ENCODE measurements at regions not wholly inside any gene's neighbourhood (a gene's known extent, or its start where the extent isn't known, plus 50 kb on each side); places are given as distances from the start of the nearest gene placed in this dataset.
"Not testable (repeated sequence)": the region's sequence is repeated elsewhere in the genome, so short reads cannot be mapped to it uniquely, and the experiment has no call there.

DNA sequence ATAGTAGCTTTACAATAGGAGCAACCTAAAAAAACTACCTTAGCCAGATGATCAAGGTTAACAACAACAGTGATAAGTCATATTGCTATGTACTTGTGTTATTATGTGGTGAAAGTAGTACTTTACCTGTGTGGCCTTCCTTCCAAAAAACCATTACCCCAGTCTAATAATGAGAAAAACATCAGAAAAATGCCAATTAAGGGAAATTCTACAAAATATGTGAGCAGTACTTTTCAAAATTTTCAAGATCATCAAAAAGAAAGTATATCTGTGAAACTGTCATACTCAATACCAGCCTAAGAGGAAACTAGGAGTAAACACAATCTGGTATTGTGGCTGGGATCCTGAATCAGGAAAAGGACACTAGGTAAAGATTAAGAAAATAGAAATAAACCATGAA, 165.3 kb upstream of the PKP2 start:
- no peak for ATAC-seq (replicated peaks in 1 of 4)
- POLR2A ChIA-PET = no interaction called here

DNA sequence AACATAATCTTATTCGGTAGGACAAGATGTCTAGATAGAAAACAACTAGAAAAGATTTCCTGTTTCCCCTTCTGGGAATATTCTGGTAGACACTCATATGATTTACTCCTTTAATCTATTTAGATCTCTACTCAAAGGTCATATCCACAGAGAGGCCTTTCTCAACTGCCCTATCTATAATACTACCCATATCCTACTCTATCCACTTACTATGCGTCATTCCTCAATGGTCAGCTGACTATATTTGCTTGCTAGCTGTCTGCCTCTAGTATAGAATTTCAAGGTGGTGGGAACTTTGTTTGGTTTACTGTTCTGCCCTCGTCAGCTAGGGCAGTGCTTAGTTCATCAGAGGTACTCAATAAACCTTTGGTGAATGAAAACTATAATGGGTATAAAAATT, 157.8 kb upstream of the PKP2 start:
- ATAC-seq (replicated peaks in 1 of 4) (no peak), DNase-seq (no peak)
- Mint-ChIP-seq H3K36me3 (no peaks in the 10 kb centered on the region), H3K27ac (no peak overlapping the region), H3K9me3 (peaks cover 0 to 4% (median 0%) of the 10 kb centered on the region in 3 donors), H3K27me3 (peaks cover 0 to 4% of the 10 kb centered on the region in 2 donors), H3K4me3 (no peak overlapping the region), H3K4me1 (no peaks in the 10 kb centered on the region)
- Histone ChIP-seq H3K36me3 (ENCODE audit: control insufficient read depth in 2 of 2, extremely low read depth in 1 of 2, insufficient read depth in 1 of 2, low read length in 1 of 2) (no peaks in the 10 kb centered on the region), H3K9me3 (no peaks in the 10 kb centered on the region), H3K4me1 (ENCODE audit: control insufficient read depth in 1 of 2, extremely low read depth in 1 of 2, insufficient read depth in 2 of 2, low read length in 2 of 2) (no peaks in the 10 kb centered on the region), H3K27ac (ENCODE audit: low read length) (no peak overlapping the region), H3K27me3 (replicated peaks in 1 of 2; ENCODE audit: control insufficient read depth in 2 of 2, extremely low read depth in 1 of 2, insufficient read depth in 2 of 2, low read length in 1 of 2) (no peaks in the 10 kb centered on the region), H3K4me3 (ENCODE audit: control insufficient read depth in 1 of 2, extremely low read depth in 1 of 2, low read length in 1 of 2) (no peak overlapping the region)
- CTCF ChIA-PET = no interaction called here
- WGBS (ENCODE audit: insufficient coverage) = no CpG with 5 or more reads among the region's 3 CpGs
- POLR2A ChIA-PET = no interaction called here

More for the DNA sequence above, 165.3 kb upstream of the PKP2 start:
- H3K4me3 ChIP-seq (ENCODE audit: control insufficient read depth in 1 of 2, extremely low read depth in 1 of 2, low read length in 1 of 2) = no peak overlapping the region
- H3K4me1 ChIP-seq (ENCODE audit: control insufficient read depth in 1 of 2, extremely low read depth in 1 of 2, insufficient read depth in 2 of 2, low read length in 2 of 2) = no peaks in the 10 kb centered on the region
- no peak overlapping the region for H3K27ac Mint-ChIP-seq
- no peaks in the 10 kb centered on the region for H3K36me3 Mint-ChIP-seq
- no peaks in the 10 kb centered on the region for H3K27me3 ChIP-seq (replicated peaks in 1 of 2; ENCODE audit: control insufficient read depth in 2 of 2, extremely low read depth in 1 of 2, insufficient read depth in 2 of 2, low read length in 1 of 2)
- no peaks in the 10 kb centered on the region for H3K4me1 Mint-ChIP-seq
- DNase-seq = no peak
- H3K27ac ChIP-seq (ENCODE audit: low read length) = no peak overlapping the region
- peaks cover 0 to 4% of the 10 kb centered on the region in 2 donors for H3K27me3 Mint-ChIP-seq
- H3K9me3 Mint-ChIP-seq = peaks cover 9 to 16% (median 11%) of the 10 kb centered on the region in 3 donors
- no peak overlapping the region for H3K4me3 Mint-ChIP-seq
- CTCF ChIA-PET = no interaction called here
- H3K36me3 ChIP-seq (ENCODE audit: control insufficient read depth in 2 of 2, extremely low read depth in 1 of 2, insufficient read depth in 1 of 2, low read length in 1 of 2) = no peaks in the 10 kb centered on the region
- H3K9me3 ChIP-seq = no peaks in the 10 kb centered on the region

DNA sequence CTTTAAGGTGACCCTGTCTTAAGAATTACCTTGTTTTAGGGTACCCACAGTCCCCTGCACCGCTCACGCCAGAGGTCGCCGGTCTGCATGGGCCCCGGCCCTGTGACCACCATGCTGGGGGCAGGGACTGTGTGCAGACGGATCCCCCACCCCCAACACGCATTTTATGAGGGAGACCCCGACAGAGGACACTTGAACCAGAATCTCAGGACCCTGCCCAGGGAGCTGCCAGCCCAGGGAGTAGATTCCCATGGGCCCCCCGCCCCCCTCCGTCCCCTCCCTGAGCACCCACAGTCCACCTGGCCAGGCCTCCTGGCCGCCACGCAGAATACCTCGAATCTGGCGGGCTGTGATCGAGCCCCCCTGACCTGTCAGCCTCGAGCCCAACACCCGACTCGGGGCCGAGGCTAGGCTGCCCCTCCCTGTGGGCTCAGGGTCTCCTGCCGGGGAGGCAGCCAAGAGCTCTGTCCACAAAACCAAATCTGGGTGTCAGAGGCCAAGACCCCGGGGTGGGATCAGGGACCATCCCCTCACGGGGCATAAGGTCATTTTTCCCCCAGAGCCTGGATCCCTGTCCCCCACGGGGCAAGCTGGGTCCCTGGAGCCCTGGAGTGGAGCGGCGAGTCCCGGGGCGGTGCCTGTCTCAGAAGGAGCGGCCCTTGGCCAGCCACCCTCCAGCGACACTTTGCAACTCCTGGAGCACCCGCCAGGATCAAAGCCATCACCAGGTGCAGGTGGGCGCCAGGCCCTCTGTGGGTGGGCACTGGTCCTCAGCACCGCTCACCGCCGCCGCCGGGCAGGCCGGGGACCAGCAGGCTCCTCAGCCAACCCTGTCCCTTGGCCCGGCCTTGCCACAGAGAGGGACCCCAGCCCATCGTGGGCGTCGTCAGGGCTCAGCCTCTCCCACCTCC, 155.8 kb upstream of the PKP2 start:
- no peak overlapping the region for H3K4me3 ChIP-seq (ENCODE audit: control insufficient read depth in 1 of 2, extremely low read depth in 1 of 2, low read length in 1 of 2)
- H3K9me3 ChIP-seq = no peaks in the 10 kb centered on the region
- ChIA-PET CTCF (no interaction called here), POLR2A (no interaction called here)
- H3K27me3 ChIP-seq (replicated peaks in 1 of 2; ENCODE audit: control insufficient read depth in 2 of 2, extremely low read depth in 1 of 2, insufficient read depth in 2 of 2, low read length in 1 of 2) = no peaks in the 10 kb centered on the region
- Mint-ChIP-seq H3K36me3 (no peaks in the 10 kb centered on the region), H3K4me3 (no peak overlapping the region), H3K4me1 (no peaks in the 10 kb centered on the region), H3K9me3 (no peaks in the 10 kb centered on the region), H3K27me3 (no peaks in the 10 kb centered on the region), H3K27ac (no peak overlapping the region)
- ATAC-seq (replicated peaks in 1 of 4) = no peak
- 90% methylated on average over 30 of the region's 41 CpGs for WGBS (ENCODE audit: insufficient coverage)
- H3K36me3 ChIP-seq (ENCODE audit: control insufficient read depth in 2 of 2, extremely low read depth in 1 of 2, insufficient read depth in 1 of 2, low read length in 1 of 2) = no peaks in the 10 kb centered on the region
- H3K4me1 ChIP-seq (ENCODE audit: control insufficient read depth in 1 of 2, extremely low read depth in 1 of 2, insufficient read depth in 2 of 2, low read length in 2 of 2) = no peaks in the 10 kb centered on the region
- no peak overlapping the region for H3K27ac ChIP-seq (ENCODE audit: low read length)
- DNase-seq = no peak

DNA sequence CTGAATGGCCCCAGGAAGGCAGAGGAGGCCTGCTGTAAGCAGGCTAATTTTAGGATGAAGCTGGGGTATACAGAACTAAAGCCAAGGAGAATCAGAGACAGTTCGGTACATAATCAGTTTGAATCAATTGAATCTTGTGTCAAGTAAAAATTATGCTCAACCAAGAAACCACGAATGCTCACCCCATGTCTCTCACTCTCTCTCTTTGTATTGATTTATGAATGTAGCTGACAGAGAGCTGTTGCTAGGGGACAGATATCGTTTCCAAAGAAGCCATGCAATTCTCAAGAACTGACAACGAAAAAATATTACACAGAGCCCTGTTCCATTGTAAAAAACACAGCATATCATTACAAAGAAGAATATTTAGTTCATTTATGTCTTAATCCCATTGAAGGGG, 151.1 kb upstream of the PKP2 start:
- no peak for DNase-seq
- no peaks in the 10 kb centered on the region for H3K4me1 ChIP-seq (ENCODE audit: control insufficient read depth in 1 of 2, extremely low read depth in 1 of 2, insufficient read depth in 2 of 2, low read length in 2 of 2)
- POLR2A ChIA-PET = no interaction called here

DNA sequence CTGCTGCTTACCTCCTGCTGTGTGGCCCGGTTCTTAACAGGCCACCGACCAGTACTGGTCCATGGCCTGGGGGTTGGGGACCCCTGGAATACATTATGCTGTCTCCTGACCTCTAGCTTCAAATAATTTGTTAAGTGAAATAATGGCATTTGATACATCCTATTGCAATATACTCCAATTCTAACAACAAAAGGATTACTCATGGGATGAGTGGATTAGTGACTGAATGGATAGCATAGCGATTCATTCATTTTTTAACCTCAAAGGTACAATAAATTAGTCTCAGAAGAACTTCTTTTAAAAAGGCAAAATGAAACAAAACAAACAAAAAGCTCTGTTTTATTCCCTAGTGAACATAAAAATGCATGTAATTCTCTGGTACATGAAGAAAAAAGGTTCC, 147.9 kb upstream of the PKP2 start:
- Mint-ChIP-seq H3K4me3 (no peak overlapping the region), H3K36me3 (no peaks in the 10 kb centered on the region), H3K9me3 (peaks cover 5 to 13% (median 7%) of the 10 kb centered on the region in 3 donors), H3K4me1 (no peaks in the 10 kb centered on the region), H3K27ac (no peak overlapping the region), H3K27me3 (no peaks in the 10 kb centered on the region)
- Histone ChIP-seq H3K27me3 (replicated peaks in 1 of 2; ENCODE audit: control insufficient read depth in 2 of 2, extremely low read depth in 1 of 2, insufficient read depth in 2 of 2, low read length in 1 of 2) (no peaks in the 10 kb centered on the region), H3K4me1 (ENCODE audit: control insufficient read depth in 1 of 2, extremely low read depth in 1 of 2, insufficient read depth in 2 of 2, low read length in 2 of 2) (no peaks in the 10 kb centered on the region), H3K4me3 (ENCODE audit: control insufficient read depth in 1 of 2, extremely low read depth in 1 of 2, low read length in 1 of 2) (no peak overlapping the region), H3K27ac (ENCODE audit: low read length) (no peak overlapping the region), H3K9me3 (no peaks in the 10 kb centered on the region), H3K36me3 (ENCODE audit: control insufficient read depth in 2 of 2, extremely low read depth in 1 of 2, insufficient read depth in 1 of 2, low read length in 1 of 2) (no peaks in the 10 kb centered on the region)
- no CpG with 5 or more reads among the region's 3 CpGs for WGBS (ENCODE audit: insufficient coverage)
- ChIA-PET CTCF (no interaction called here), POLR2A (no interaction called here)
- no peak for ATAC-seq (replicated peaks in 1 of 4)
- DNase-seq = no peak

More for the DNA sequence above, 151.1 kb upstream of the PKP2 start:
- Histone ChIP-seq H3K4me3 (ENCODE audit: control insufficient read depth in 1 of 2, extremely low read depth in 1 of 2, low read length in 1 of 2) (no peak overlapping the region), H3K9me3 (no peaks in the 10 kb centered on the region), H3K27ac (ENCODE audit: low read length) (no peak overlapping the region), H3K27me3 (replicated peaks in 1 of 2; ENCODE audit: control insufficient read depth in 2 of 2, extremely low read depth in 1 of 2, insufficient read depth in 2 of 2, low read length in 1 of 2) (no peaks in the 10 kb centered on the region), H3K36me3 (ENCODE audit: control insufficient read depth in 2 of 2, extremely low read depth in 1 of 2, insufficient read depth in 1 of 2, low read length in 1 of 2) (no peaks in the 10 kb centered on the region)
- H3K27ac Mint-ChIP-seq = no peak overlapping the region
- no CpG with 5 or more reads among the region's 4 CpGs for WGBS (ENCODE audit: insufficient coverage)
- ATAC-seq (replicated peaks in 1 of 4) = no peak
- no peak overlapping the region for H3K4me3 Mint-ChIP-seq
- CTCF ChIA-PET = no interaction called here
- no peaks in the 10 kb centered on the region for H3K36me3 Mint-ChIP-seq
- no peaks in the 10 kb centered on the region for H3K4me1 Mint-ChIP-seq
- no peaks in the 10 kb centered on the region for H3K9me3 Mint-ChIP-seq
- H3K27me3 Mint-ChIP-seq = no peaks in the 10 kb centered on the region

DNA sequence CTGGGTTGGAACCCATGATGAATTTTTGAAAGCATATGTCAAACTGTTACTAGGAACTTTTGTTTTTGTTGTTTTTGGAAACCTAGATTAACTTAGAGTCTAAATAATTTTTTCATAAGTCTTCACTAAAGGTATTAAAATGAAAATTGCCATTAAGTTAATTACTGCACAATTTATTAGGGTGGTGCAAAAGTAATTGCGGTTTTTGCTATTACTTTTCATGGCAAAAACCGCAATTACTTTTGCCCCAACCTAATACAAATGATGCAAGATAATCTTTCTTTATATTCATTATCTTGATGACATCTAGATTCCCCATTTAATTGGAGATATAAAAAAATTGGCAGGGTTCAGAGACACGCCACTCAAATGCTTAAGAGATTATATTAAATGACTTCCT, 145.0 kb upstream of the PKP2 start:
- peaks cover 5 to 13% (median 7%) of the 10 kb centered on the region in 3 donors for H3K9me3 Mint-ChIP-seq
- ATAC-seq (replicated peaks in 1 of 4) = no peak
- no peaks in the 10 kb centered on the region for H3K4me1 Mint-ChIP-seq
- H3K27me3 Mint-ChIP-seq = no peaks in the 10 kb centered on the region
- Histone ChIP-seq H3K36me3 (ENCODE audit: control insufficient read depth in 2 of 2, extremely low read depth in 1 of 2, insufficient read depth in 1 of 2, low read length in 1 of 2) (no peaks in the 10 kb centered on the region), H3K4me3 (ENCODE audit: control insufficient read depth in 1 of 2, extremely low read depth in 1 of 2, low read length in 1 of 2) (no peak overlapping the region), H3K27ac (ENCODE audit: low read length) (no peak overlapping the region), H3K27me3 (replicated peaks in 1 of 2; ENCODE audit: control insufficient read depth in 2 of 2, extremely low read depth in 1 of 2, insufficient read depth in 2 of 2, low read length in 1 of 2) (no peaks in the 10 kb centered on the region), H3K4me1 (ENCODE audit: control insufficient read depth in 1 of 2, extremely low read depth in 1 of 2, insufficient read depth in 2 of 2, low read length in 2 of 2) (no peaks in the 10 kb centered on the region), H3K9me3 (no peaks in the 10 kb centered on the region)
- H3K4me3 Mint-ChIP-seq = no peak overlapping the region
- WGBS (ENCODE audit: insufficient coverage) = no CpG with 5 or more reads among the region's 3 CpGs
- POLR2A ChIA-PET = no interaction called here
- CTCF ChIA-PET = no interaction called here
- H3K27ac Mint-ChIP-seq = no peak overlapping the region
- no peak for DNase-seq
- no peaks in the 10 kb centered on the region for H3K36me3 Mint-ChIP-seq

DNA sequence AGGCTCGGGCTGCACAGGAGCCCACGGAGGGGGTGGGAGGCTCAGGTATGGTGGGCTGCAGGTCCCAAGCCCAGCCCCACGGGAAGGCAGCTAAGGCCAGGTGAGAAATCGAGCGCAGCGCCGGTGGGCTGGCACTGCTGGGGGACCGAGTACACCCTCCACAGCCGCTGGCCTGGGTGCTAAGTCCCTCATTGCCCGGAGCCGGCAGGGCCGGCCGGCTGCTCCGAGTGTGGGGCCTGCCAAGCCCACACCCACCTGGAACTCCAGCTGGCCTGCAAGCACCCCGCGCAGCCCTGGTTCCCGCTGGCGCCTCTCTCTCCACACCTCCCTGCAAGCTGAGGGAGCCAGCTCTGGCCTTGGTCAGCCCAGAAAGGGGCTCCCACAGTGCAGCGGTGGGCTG, 137.4 kb upstream of the PKP2 start:
- CTCF ChIA-PET; H3K4me1 ChIP-seq (ENCODE audit: control insufficient read depth in 1 of 2, extremely low read depth in 1 of 2, insufficient read depth in 2 of 2, low read length in 2 of 2); H3K27me3 ChIP-seq (replicated peaks in 1 of 2; ENCODE audit: control insufficient read depth in 2 of 2, extremely low read depth in 1 of 2, insufficient read depth in 2 of 2, low read length in 1 of 2); H3K4me3 ChIP-seq (ENCODE audit: control insufficient read depth in 1 of 2, extremely low read depth in 1 of 2, low read length in 1 of 2); H3K4me1 Mint-ChIP-seq; DNase-seq; H3K36me3 ChIP-seq (ENCODE audit: control insufficient read depth in 2 of 2, extremely low read depth in 1 of 2, insufficient read depth in 1 of 2, low read length in 1 of 2); H3K27ac Mint-ChIP-seq; H3K4me3 Mint-ChIP-seq; H3K36me3 Mint-ChIP-seq; H3K27me3 Mint-ChIP-seq; H3K27ac ChIP-seq (ENCODE audit: low read length); H3K9me3 ChIP-seq; ATAC-seq (replicated peaks in 1 of 4); POLR2A ChIA-PET: not testable (repeated sequence)
- H3K9me3 Mint-ChIP-seq = peaks cover 2 to 14% (median 5%) of the 10 kb centered on the region in 3 donors
- WGBS (ENCODE audit: insufficient coverage) = 88% methylated on average over 19 of the region's 19 CpGs

Measured in T-cell (primary cell).